GM12874 (cell line): ENCODE measurements at regions not wholly inside any gene's neighbourhood (a gene's known extent, or its start where the extent isn't known, plus 50 kb on each side); places are given as distances from the start of the nearest gene placed in this dataset.

Experiments
- TF ChIP-seq, protein P1 (sequence below): IDR thresholded peaks from 2 replicates; pipeline ENCODE4 v1.5.1; 2011; ENCODE audit warnings: low read depth, mild to moderate bottlenecking, control low read depth, low read length, moderate library complexity; ENCODE audit not compliant: insufficient read depth

DNA sequence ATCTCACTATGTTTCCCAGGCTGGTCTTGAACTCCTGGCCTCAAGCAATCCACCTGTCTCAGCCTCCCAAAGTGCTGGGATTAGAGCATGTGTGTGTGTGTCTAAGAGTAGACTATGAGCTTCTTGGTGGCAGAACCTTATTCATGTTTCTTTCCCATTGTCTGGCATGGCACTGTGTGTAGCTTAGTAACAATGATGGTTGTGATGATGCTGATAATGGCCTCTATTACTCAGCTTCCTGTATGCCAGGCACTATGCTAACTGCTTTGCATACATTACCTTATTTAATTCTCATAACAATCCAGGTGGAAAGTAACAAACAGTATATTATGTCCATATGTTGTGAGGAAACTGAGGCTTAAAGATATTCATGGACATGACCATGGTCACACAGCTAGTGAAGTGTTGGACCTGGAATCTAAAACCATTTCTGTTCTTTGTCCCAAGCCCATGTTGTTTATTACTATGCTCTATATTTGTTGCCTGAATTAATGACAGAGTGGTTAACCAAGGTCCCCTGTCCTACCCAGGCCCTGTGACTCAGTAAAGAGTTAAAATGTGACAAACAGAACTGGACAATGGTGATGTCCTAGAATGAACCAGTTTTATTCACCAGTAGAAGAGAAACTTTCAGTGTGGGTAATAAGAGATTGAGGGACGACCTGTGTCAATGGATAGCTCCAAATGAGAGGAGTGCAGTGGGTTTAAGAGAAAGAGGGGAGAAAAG is 109.6 kb downstream of the KLF5 start:
- TF ChIP-seq, protein P1, sequence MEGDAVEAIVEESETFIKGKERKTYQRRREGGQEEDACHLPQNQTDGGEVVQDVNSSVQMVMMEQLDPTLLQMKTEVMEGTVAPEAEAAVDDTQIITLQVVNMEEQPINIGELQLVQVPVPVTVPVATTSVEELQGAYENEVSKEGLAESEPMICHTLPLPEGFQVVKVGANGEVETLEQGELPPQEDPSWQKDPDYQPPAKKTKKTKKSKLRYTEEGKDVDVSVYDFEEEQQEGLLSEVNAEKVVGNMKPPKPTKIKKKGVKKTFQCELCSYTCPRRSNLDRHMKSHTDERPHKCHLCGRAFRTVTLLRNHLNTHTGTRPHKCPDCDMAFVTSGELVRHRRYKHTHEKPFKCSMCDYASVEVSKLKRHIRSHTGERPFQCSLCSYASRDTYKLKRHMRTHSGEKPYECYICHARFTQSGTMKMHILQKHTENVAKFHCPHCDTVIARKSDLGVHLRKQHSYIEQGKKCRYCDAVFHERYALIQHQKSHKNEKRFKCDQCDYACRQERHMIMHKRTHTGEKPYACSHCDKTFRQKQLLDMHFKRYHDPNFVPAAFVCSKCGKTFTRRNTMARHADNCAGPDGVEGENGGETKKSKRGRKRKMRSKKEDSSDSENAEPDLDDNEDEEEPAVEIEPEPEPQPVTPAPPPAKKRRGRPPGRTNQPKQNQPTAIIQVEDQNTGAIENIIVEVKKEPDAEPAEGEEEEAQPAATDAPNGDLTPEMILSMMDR, result no peak

DNA sequence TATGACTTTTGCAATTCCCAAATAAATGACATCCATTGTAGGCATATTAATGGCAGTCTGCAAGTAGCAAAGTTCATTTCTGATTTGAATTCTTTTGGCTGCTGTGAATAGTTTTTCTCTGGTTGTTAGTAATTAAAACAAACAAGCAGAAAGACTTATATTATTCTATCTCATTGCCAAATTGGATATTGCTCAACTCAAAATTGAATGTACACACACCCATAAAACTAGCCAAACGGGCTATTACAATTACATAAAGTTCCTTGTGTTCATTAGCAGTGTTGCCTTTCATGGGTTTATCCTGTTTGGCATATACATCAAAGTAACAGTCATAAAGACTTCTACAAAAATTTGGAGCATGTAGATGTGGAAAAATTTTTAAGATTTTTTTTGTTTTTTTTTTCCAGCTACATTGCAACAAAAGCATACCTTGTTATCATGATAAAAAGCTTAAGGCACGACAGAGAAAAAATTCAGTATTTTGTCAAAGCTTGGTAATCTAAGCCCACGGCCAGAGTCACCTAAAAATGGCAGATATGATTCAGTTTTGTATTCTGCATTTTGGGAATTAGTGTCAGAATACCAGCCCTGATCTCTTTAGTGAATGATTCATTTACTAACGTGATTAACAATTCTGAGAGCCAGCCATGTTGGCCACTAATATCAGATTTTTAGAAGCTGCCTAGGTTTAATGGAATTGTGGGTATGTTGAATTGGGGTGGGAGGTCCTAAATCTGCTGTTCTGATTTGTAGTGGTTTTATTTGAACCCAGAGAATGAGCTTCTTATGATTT is 108.4 kb downstream of the KLF5 start:
- TF ChIP-seq, protein P1, result no peak

DNA sequence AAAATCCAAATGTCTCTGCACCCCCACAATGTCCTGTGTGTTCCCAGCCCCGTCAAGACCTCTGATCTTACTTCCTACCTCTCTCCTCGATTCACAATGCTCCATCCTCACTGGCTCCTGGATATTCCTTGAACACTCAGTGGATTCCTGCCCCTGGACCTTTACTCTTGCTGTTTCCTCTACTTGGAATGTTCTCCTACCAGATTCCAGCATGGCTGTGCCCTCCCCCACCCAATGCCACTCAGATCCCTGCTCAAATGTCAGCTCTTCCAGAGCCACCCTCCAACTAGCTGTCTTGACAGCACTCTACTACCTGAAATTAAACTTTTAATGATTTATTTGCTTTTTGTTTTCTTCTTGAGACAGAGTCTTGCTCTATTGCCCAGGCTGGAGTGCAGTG is 107.4 kb downstream of the KLF5 start:
- TF ChIP-seq, protein P1, result no peak

DNA sequence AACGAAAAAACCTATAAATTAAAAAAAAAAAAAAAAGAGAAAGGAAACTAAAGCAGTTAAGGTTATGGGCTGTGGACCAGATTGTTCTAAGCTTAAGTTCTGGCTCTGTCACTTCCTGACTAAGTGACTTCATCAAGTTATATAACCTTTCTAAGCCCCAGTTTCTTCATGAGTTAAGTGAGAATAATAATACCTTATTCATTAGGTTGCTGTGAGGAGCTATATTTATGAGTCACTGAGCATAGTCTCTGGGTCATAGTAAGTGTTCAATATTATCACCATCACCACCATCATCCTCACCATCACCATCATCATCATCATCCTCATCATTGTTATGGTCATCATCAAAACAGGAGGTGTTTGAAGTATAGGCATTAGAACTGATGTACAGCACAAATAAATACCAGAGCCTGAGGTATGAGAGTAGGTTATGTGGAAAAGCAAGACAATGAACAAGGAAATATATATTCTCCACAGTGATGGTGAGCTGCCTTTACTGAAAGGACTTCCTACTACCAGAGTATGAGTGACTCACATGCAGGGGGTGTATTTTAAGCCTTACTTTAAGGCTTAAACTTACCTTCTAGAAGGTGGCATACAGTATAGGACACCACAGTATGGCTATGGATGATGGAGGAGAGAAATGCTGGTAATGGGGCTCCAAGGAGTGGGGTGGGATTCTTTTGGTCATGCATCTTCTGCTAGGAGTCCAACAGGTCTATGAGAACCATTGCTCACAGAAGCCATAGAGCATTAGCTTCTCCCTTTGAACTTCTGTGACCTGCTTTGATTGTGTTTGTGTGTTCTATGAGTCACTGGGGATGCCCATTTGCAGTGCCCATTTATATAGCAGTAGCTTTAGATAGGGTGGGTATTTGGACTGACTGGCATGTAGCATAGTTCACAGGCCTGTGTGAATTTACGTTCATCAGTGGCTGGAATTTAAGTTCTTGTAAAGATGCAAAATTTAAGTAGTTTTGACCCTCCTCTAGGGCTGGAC is 104.4 kb downstream of the KLF5 start:
- TF ChIP-seq, protein P1, result no peak

DNA sequence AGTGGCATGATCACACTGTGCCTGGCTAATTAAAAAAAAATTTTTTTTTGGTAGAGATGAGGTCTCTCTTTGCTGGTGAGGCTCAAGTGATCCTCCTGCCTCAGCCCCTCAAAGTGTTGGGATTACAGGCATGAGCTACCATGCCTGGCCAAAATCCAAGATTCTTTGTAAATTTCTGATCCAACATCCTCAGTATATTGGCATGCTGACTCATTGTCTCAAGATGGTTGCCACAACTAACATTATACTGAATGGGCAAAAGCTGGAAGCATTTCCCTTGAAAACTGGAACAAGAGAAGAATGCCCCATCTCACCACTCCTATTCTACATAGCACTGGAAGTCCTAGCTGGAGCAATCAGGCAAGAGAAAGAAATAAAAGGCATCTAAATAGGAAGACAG is 100.0 kb downstream of the KLF5 start:
- TF ChIP-seq, protein P1, result no peak

DNA sequence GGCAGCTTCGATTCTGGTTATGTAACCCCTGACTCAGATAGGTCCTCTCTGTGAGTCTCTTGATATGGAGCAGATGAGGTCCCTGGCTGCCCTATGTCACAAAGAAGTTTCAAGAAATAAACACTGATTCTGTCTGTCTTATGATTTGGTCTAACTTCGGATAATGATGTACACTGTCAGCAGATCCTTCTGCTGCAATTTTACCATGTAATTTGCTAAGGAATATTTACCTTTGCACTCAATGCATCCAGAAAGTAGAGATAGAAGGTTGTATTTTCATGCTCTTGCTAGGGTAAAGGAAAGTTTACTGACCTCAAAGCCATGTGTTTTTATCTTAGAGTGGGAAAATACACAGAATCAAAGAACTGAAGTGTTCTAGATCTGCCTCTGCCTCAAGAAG is 98.2 kb downstream of the KLF5 start:
- TF ChIP-seq, protein P1, result no peak

DNA sequence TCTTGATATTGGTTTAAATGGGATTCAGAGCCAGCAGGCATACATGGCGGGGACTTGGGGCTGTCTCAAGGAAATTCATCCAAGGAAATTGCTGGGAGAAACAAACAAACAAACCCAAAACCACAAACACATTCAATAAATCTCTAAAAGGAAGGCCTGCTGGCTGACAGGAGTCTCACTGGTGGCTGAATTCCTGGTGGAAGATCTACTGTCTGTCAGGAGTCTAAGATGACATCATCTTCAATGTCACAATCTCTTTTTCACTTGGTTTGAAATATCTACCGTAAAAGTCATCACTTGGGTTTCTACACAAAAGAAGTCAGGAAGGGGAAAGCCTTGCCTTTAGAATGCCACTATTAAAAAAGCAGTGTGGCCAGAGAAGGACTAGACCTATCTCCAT is 87.9 kb downstream of the KLF5 start:
- TF ChIP-seq, protein P1, result no peak
